A204.1 (cell line): ENCODE measurements at regions not wholly inside any gene's neighbourhood (a gene's known extent, or its start where the extent isn't known, plus 50 kb on each side); places are given as distances from the start of the nearest gene placed in this dataset.

ENCODE experiments used
- FAIRE-seq: peaks from 2 replicates; lab custom pipeline; 2012; peaks lifted over from hg19 to GRCh38; lab: Jason Lieb, UNC

GRCh38 chr2:158006961-158007719 is 94.5 kb upstream of the UPP2 start:
- no peak for FAIRE-seq

DNA sequence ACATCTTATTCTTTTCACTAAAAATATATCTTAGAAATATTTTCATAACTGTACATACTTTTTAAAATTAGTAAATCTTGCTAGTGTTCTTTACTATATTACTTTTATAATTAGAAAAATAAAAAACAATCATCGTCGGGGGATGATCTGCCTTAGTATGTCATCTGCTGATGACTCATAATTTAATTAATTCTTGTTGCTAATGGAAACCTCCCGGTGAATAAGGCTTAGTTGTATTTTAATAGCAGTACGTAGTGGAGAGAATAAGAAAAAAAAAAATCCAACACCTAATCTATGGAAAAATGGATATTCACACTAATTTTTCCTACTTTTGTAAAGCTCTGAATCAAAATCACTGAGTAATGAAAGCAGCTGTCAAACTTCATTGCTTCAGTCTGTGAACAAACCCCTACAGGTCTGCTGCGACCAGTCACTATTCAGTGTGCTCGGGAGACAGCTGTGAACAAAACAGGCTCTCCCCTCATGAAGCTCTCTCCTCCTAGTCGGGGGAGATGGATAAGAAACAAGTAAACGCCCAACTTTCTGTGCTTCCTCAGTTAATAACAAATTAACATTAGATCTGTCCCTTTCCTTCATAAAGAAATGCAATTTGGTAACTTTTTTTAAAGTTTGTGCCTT is 97.4 kb upstream of the UPP2 start:
- FAIRE-seq, result no peak

DNA sequence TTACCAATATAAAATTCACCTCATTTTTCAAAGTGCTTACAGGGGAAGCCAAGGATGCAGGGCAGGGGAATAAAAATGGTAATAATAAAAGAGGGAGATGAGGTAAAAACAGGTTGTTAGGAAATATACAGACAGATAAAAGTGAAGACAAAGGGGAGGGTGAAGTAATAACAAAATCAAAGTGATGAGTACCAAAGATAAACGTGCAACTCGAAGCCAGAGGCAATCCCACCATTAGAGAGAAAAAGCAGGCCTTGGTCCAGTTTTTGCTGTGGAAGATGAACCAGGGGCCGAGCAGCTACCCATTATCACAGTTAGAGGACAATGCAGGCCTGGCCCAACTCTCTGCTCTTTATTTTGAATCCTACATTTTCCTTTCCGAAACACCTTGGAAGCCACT is 99.6 kb upstream of the UPP2 start:
- FAIRE-seq, result no peak

DNA sequence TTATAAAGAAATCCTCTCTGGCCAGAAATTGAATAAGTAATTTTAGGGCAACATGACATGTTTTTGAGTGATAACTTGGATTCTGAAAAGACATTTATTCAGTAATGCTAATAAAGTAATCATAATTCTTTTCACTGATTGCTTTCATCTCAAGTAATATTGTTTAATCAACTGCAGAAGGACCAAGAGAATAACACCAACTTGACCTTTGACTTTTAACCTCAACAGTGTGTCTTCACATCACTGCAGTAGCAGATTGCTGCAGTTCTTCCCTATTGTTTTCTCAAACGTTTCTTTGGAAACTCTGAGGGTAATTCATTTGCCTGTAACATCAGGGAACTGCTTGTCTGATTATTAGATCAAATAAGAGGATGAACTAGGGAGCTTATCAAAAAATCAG is 104.9 kb upstream of the UPP2 start:
- no peak for FAIRE-seq

GRCh38 chr2:157995117-157995516 is 106.6 kb upstream of the UPP2 start:
- no peak for FAIRE-seq

DNA sequence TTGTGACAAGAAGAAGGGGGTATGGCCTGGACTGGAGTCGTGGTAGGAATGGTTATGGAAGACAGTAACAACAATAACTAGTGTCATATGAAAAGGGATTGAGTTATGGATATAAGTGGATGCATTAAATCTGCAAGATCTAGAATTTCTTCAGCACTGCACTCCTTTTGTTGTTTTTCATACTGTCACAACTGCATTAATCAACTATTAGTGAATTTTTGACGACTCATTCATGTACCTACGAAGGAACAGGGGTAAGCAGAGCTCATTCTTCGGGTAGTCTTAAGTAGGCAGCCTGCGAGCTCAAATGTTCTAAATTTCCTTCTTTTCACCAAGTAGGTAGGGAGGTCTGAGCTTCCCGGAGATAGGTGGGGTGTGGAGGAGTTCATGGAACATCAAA is 109.7 kb upstream of the UPP2 start:
- no peak for FAIRE-seq

- no peak for FAIRE-seq
Observed at GRCh38 chr2:157990173-157990572, 111.5 kb upstream of the UPP2 start.

- no peak for FAIRE-seq
Observed at GRCh38 chr2:157989227-157989626, 112.4 kb upstream of the UPP2 start.

- FAIRE-seq, result no peak
Observed at GRCh38 chr2:157986761-157987160, 110.6 kb upstream of the ACVR1 start.

DNA sequence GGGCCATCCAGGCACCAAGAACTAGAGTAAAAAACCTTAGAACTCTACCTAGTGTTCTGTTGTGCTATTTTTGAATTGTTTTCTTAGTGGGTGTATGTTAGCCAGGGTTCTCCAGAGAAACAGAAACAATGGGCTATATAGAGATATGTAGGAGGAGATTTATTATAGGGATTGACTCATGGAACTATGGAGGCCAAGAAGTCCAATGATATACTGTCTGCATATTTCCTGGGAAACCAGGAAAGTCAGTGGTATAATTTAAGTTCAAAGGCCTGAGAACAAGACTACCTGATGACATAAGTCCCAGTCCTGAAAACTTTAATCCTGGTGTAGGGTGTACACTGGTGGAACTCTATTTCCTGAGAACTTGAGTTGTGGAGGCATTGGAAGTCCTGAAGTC is 108.7 kb upstream of the ACVR1 start:
- no peak for FAIRE-seq

GRCh38 chr2:157980020-157980419 is 103.9 kb upstream of the ACVR1 start:
- no peak for FAIRE-seq

DNA sequence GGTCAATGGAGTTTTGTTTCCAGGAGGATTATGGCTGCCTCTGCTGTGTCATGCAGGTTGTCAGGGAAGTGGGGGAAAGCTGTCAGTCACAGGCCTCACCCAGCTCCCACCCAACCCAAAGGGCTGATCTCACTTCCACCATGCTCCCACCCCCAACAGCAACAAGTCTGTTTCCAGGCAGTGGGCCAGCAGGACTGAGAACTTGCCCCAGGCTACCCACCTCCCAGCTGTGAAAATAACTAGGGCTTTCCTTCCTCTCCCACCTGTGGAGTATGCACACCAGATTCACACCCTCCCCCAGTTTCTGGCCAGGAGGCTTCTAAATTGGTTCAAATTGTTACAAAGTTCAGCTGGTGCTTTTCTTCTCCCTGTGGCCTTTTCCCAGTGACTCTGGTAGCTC is 95.6 kb upstream of the ACVR1 start:
- FAIRE-seq, result no peak

DNA sequence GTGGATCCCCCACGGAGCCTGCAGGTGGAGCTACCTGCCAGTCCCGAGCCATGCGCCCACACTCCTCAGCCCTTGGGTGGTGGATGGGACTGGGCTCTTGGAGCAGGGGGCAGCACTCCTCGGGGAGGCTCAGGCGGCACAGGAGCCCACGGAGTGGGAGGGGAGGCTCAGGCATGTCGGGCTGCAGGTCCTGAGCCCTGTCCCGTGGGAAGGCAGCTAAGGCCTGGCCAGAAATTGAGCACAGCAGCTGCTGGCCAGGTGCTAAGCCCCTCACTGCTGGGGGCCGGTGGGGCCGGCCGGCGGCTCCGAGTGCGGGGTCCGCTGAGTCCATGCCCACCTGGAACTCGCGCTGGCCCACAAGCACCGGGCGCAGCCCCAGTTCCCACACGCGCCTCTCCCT is 91.7 kb upstream of the ACVR1 start:
- no peak for FAIRE-seq

- no peak for FAIRE-seq
Observed at GRCh38 chr2:157959249-157959648, 83.1 kb upstream of the ACVR1 start.

GRCh38 chr2:157957596-157957995 is 81.5 kb upstream of the ACVR1 start:
- no peak for FAIRE-seq

GRCh38 chr2:157952558-157952957 is 76.4 kb upstream of the ACVR1 start:
- FAIRE-seq, result no peak

DNA sequence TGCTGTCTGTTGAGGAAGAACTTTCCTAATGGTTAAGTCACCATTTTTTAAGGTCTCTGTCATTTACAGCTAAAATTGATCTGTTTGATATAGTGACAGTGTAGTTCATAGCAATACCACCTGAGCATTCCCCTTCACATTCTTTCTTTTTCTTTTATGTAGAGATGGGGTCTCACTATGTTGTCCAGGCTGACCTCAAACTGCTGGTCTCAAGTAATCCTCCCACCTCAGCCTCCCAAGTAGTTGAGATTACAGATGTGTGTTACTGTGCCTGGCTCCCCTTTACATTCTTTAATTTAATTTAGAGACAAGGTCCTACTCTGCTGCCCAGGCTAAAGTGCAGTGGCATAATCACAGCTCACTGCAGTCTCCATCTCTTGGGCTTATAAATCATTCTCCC is 72.7 kb upstream of the ACVR1 start:
- FAIRE-seq, result no peak

- FAIRE-seq, result no peak
Observed at GRCh38 chr2:157946919-157947557, 70.9 kb upstream of the ACVR1 start.

GRCh38 chr2:157940024-157940423 is 63.9 kb upstream of the ACVR1 start:
- no peak for FAIRE-seq

- no peak for FAIRE-seq
Observed at GRCh38 chr2:157938556-157938955, 62.4 kb upstream of the ACVR1 start.

DNA sequence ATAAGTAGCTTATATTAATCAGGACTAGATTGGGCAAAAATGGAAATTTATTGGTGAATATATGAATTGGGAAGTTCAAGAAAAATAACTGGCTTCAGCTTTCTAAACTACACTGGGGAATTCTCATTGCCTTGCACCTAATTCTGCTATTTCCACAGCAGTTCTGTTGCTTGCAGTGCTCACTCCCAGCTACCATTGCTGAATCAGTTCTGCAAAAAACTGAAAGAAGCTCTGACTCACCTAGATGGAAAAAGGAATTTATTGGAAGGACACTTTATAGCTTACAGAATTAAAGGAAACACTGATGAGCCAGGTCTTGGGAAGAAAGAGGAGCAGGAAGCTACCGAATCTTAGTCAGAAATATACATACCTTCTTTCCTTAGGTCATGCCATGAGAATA is 60.3 kb upstream of the ACVR1 start:
- FAIRE-seq, result no peak

DNA sequence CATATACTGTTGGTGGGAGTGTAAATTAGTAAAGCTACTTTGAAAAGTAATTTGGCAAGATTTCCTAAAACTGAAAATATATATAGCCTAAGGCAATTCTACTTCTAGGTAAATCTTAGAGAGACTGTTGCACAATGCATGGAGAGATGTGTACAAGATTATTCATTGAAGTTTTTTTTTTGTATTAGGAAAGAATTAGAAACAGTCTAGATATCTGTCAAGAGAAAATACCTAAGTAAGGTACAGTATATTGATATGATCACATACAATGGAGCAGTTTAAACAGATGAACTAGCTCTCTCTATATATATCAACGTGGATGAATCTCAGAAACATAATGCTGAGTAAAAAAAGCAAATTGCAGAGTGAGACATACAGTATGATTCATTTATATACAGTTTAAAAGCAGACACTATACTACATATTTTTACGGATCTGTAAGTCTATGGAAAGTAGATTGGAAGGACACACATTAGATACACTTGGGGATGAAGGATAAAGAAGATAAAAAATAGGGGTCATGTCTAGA is 59.3 kb upstream of the ACVR1 start:
- no peak for FAIRE-seq

DNA sequence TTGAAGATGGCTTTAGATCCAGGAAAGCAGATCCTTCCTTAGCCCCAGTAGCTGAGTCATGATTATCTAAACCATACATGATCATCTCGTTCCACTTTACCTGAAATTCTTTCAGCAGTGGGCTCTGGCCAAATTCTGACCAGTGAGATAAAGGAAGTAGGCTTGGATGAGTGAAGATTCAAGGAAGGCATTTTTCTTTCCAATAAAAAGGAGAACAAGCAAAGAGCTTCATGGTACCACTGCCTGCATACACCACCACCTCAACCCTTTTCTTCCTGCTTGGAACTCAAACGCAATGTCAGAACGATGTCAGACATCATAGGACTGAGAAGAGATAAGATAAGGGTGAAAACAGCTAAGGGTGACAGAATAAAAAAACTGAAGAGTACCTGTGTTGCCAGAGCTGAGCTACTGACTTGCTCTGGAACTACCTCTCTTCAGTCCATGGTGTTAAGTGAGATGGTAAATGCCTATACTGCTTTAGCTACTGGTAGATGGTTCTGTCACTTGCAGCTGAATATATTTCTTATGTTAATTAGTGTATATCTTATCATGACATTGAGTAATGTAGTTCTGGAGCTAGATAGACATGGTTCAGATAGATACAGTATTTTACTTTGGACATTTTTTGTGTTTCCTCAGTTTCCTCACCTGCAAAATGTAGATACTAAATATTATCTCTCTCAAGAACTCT is 58.7 kb upstream of the ACVR1 start:
- no peak for FAIRE-seq
